Retinal pigment epithelial cell (primary cell): ENCODE measurements at regions not wholly inside any gene's neighbourhood (a gene's known extent, or its start where the extent isn't known, plus 50 kb on each side); places are given as distances from the start of the nearest gene placed in this dataset.

Source experiments
- DNase-seq: peaks from one replicate; pipeline ENCODE4 v3.0.0-alpha.2; 2010; ENCODE audit warnings: low read depth
- H3K4me3 ChIP-seq: 2 replicates; pipeline ENCODE4 v1.5.1; 2011; ENCODE audit warnings: mild to moderate bottlenecking, low read length, control low read depth, moderate library complexity
- TF ChIP-seq, protein P1 (sequence below): conservative IDR thresholded peaks from 2 replicates; pipeline ENCODE4 v1.5.1; 2011; ENCODE audit warnings: low read depth, low read length, control low read depth, inconsistent platforms

DNA sequence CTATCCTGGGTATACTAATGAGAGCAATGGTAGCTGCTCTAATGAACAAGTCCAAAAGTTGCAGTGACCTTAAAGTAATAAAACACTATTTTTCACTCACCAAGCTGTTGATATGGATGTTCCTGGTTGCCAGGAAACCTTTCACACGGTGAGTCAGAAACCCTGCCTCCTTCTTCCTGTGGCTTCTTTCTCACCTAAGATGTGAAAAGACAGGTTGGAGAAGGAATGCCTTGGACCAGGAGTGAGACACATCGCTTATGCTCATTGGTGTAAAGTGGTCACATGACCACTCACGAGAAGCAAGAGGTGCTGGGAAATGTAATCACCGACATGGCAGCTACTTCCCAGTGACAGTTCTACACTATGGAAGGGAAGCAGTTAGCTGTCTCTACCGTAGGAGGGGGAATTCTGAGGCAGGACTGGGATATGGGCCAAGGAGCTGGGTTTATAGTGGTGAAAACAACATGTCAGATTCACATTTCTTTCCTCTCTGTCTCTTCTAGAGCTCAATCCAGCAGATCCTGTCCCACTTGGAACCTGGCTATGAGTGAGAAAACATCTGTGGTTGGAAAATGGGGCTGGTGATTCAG is 320.4 kb upstream of the KLF4 start:
- TF ChIP-seq, protein P1, sequence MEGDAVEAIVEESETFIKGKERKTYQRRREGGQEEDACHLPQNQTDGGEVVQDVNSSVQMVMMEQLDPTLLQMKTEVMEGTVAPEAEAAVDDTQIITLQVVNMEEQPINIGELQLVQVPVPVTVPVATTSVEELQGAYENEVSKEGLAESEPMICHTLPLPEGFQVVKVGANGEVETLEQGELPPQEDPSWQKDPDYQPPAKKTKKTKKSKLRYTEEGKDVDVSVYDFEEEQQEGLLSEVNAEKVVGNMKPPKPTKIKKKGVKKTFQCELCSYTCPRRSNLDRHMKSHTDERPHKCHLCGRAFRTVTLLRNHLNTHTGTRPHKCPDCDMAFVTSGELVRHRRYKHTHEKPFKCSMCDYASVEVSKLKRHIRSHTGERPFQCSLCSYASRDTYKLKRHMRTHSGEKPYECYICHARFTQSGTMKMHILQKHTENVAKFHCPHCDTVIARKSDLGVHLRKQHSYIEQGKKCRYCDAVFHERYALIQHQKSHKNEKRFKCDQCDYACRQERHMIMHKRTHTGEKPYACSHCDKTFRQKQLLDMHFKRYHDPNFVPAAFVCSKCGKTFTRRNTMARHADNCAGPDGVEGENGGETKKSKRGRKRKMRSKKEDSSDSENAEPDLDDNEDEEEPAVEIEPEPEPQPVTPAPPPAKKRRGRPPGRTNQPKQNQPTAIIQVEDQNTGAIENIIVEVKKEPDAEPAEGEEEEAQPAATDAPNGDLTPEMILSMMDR, result no peak
- H3K4me3 ChIP-seq, result no peak overlapping the region
- DNase-seq, result no peak

DNA sequence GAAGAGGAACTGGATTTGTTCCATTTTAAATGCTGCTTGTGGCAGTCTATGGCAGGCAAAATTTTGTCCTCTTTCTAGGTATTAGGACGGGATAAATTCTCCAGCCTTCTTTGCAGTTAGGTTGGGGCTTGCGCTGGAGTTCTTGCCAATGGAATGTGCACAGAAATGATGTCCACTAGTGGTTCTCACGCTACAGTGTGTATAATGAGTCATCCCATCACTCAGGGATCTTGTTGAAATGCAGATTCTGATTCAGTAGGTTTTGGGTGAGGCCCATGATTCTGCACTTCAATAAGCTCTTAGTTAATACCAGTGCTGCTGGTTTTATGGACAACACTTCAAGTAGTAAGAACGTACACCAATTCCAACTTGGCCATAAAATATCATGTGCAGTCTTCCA is 317.6 kb upstream of the KLF4 start:
- TF ChIP-seq, protein P1, result no peak
- no peak overlapping the region for H3K4me3 ChIP-seq
- DNase-seq, result no peak

DNA sequence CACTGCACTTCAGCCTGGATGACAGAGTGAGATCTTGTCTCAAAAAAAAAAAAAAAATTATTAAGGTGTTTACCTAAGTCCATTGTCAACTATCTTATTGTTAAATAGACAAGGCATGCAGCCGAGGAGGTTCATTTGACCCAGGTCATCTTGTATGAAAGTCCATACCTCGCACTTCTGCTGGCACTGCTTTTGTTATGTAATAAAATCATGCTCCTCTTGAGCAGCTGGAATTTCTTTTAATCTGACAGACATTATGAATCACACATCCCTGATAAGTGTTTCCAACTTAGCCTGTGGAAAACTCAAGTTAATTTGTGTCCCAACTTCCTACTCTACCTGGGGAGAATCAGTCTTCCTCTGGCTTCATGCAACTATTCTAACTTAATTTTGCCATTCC is 315.6 kb upstream of the KLF4 start:
- TF ChIP-seq, protein P1, result no peak
- DNase-seq, result no peak
- H3K4me3 ChIP-seq, result no peak overlapping the region

DNA sequence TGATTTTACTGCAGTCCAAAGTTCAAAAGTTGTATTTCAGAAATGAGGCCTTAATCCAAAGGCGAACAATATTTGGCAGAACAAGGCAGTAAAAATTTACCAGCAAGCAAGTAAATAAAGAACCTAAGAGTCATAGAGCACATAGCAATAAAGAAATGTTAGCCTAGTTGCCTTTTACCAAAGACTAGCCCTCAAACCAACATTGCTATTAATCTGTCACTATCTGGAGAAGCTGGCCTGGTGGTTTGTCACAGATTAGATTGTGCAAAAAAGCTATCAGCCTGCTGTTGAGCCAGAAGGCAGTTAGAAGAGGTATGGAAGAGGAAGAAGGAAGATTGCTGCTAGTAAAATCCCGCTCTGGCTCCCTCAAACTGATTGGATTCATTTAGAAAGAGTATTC is 304.7 kb upstream of the KLF4 start:
- DNase-seq, result no peak
- H3K4me3 ChIP-seq, result no peak overlapping the region
- TF ChIP-seq, protein P1, result no peak

DNA sequence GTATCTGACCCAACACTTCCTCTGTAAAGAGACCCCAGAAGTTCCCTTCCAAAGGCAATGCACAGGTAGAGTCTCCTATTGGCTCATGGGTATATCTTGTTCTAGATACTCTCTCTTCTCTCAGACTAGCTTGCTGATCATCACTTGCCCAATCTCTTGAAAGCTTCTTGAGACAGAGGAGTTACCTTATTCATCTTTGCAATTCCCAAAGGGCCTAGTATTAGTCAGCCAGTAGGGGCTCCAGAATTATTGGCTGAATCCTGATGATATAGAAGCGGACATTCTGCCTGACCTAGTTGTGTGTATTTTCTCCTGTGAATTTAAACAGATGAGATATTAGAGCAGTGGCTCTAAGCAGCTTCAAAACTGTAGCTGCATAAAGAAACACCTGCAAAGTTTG is 304.0 kb upstream of the KLF4 start:
- TF ChIP-seq, protein P1, result no peak

DNA sequence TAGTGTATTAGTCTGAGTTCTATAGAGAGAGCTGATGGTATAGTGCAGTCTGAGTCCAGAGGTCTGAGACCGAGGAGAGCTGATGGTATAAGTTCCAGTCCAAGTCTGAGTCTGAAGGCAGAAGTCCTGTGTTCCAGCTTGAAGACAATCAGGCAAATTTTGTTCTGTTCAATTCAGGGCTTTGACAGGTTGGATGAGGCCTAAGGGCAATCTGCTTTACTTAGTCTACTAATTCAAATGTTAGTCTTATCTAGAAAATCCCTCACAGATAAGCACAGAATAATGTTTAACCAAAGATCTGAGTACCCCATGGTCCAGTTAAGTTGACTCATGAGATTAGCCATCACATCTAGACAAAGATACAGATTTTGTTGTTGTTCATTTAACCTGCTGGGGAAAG is 303.0 kb upstream of the KLF4 start:
- TF ChIP-seq, protein P1, result no peak
- DNase-seq, result no peak
- H3K4me3 ChIP-seq, result no peak overlapping the region

More for the DNA sequence above, 304.0 kb upstream of the KLF4 start:
- DNase-seq, result no peak
- H3K4me3 ChIP-seq, result no peak overlapping the region

DNA sequence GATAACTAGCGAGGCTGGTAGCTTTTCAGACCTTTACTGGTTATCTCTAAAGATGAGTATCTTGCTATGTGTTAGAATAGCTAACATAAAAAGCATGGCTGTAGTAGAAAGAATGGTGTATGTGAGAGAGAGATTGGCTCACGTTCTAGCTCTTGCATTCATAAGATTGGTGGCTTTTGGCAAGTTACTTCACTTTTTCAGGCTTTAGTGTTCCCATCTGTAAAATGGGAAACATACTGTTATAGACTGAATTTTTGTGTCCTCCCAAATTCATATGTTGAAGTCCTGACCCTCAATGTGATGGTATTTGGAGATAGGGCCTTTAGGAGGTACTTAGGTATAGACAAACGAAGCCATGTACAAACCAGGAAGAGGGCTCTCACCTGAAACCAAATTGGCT is 302.4 kb upstream of the KLF4 start:
- TF ChIP-seq, protein P1, result no peak
- H3K4me3 ChIP-seq, result no peak overlapping the region
- DNase-seq, result no peak
